Stimulated activated CD4-positive, alpha-beta T cell treated with anti-CD3 and anti-CD28 coated beads, Interleukin-1b, Interleukin-23, amount 100 ng/mL, for 48 hours (primary cell): ENCODE measurements at regions not wholly inside any gene's neighbourhood (a gene's known extent, or its start where the extent isn't known, plus 50 kb on each side); places are given as distances from the start of the nearest gene placed in this dataset.

Experiments
- DNase-seq: peaks from one replicate; pipeline ENCODE4 v3.0.0-alpha.2; 2020

DNA sequence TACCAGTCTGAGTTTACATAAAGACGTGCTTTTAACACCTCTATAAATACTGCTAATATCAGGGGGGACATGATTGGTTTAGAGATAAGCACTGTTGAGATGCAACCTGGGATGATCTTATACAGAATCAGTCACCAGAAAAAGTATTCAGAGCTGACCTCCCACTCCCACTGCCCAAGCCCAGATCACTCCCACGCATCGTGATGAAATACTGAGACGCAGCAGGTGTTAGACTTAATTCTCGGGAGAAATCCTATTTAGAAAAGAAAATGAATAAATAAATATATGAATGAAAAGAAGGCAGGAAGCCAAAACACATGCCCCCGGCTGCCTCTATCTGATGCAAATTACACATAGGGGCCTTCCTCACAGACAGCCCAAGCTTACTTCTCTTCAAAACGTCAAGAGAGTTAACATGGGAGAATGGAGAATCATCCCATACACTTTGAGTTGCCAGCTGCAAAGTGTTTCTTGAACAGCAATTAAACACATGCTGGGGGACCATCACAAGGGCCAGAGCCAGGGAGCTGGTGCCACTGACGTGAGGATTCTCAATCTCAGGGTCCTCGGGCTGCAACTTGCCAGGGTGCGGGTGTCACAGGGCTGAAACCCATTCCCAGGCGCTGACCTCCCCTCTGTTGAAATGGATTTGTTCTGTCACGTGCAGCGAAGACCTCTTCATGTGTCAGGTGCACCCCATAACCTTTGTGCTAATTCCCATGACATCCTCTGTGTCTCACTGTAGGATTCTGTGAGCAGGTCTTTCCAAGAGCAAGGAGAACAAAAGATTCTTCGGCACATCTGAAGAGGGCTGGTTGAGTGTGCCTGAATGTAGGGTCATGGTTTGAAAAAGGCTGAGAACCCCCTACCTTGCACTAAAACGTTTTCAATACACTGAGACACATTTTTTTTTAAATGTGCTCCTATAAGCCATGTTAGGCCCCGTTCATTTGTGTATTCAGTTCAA, 764.2 kb upstream of the ARRDC4 start:
- DNase-seq = no peak

- no peak for DNase-seq
Observed at GRCh38 chr15:97199393-97200051, 761.0 kb upstream of the ARRDC4 start.

DNA sequence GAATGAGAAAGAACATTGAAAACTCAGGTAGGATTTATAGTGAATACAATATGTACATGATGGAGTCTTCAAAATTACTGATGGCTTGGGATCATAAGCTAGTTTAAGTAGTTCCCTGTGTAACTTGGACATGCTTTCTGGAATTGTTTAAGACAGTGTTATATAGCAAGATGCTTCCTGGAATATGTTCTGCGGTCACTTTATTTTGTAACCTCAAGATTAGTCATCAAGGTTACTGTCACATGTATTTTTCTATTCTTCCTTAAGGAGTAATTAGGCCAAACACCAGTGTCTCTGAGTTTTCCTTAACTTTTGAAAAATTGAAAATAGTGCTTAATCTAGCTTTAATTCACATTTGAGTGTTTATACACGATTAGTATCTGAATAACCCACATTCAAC, 760.3 kb upstream of the ARRDC4 start:
- DNase-seq = no peak

GRCh38 chr15:97210277-97210676, 750.2 kb upstream of the ARRDC4 start:
- no peak for DNase-seq

GRCh38 chr15:97215629-97216028, 744.9 kb upstream of the ARRDC4 start:
- no peak for DNase-seq

DNA sequence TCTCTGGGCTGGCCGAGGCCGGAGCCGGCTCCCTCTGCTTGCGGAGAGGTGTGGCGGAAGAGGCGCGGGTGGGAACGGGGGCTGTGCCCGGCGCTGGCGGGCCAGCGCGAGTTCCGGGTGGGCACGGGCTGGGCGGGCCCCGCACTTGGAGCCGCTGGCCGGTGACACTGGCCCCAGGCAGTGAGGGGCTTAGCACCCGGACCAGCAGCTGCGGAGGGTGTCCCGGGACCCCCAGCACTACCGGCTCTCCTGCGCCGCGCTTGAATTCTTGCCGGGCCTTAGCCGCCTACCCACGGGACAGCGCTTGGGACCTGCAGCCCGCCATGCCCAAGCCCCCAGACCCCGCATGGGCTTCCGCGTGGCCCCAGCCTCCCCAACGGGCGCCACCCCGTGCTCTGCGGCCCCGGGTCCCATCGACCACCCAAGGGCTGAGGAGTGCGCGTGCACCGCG, 736.3 kb upstream of the ARRDC4 start:
- DNase-seq = no peak

DNA sequence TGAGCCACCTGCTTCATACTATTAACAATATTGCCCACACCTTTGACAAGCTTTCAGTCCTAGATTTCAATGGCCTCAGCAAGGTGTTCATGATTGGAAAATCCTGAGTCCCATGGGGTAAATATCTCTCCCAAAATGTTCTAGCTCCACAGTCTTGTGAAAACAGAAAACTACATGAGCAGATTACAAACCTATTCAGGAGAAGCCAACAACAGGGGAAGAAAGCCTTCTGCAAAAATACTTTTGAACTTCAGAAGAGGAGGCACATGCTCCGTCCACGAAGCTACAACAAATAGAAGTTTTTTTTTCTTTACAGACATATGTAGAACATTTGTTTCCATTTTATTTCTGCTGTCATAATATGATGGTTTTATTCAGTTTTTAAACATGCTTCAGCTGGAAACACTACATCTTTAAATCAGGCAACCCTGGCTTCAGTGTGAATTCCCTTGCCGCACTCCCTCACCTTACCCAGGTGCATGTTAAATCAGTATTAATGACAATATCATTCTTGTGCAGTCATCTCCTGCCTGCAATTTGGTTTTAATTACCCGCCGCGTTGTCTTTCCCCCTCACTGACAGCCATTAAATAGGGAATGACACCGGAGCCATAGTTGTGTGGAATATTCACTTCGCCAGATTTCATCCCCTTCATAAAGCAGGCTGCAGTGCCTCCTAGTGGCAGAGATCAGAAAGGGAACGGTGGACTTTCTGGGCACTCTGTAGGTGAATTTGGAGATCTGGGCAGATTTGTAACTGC, 725.5 kb upstream of the ARRDC4 start:
- peak; percentile 15 for DNase-seq

DNA sequence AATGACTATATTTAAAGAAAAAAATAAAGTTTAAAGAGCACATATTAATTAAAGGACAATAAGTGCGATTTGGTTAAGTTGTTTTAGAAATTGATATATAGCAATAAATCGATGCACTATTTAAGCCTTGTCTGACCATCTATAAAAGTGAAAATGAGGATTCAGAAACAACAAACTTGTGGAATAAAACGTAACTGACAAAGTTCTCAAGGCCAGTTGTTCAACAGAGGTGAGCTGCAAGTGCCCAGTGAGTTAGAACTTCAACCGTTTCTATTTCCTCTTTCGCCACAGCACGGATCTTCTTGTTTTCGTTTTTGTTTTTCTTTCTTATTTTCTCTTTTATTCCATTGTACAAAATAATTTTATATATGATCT, 724.9 kb upstream of the ARRDC4 start:
- DNase-seq = no peak

GRCh38 chr15:97236140-97236539, 724.4 kb upstream of the ARRDC4 start:
- DNase-seq = no peak

DNA sequence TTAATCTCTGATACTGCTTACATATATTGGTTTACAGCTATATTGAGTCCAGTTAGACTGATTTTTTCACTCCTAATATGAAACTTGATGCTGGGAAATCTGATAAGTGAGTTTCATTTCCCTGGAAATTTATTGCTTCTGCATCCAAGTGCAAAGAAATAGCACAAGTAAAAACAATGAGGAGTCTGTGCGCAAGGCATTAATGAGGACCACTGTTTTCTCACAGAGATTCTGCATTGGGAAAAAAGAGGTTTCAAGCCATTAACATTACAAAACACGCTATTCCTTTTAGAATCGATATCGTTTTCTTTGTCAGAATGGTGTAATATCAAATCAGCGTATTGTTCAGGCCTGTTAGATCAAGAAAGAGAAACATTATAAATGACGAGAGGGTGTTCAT, 723.3 kb upstream of the ARRDC4 start:
- DNase-seq = no peak

GRCh38 chr15:97248376-97248775, 712.1 kb upstream of the ARRDC4 start:
- DNase-seq = no peak

DNA sequence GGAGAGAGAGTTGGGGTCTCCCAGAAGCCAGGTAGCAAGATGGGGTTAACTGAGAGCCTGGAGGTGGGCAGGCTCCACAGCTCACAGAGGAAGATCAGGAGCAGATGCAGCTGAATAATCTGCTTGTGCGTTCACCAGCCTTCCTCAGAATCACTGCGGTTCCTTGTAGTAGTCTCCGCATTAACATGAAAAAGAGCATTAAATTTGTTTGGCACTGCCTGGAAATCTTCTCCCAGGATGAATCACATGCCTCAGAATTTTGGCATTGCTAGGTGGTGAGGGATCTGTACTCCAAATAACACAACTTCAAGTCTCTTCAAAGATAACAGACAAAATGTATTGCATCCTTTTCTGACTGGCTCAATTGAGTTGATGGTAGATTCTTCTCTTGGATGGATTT, 700.6 kb upstream of the ARRDC4 start:
- DNase-seq = no peak

- DNase-seq = no peak
Observed at GRCh38 chr15:97301166-97301565, 659.3 kb upstream of the ARRDC4 start.

GRCh38 chr15:97316362-97316761, 644.1 kb upstream of the ARRDC4 start:
- no peak for DNase-seq

- DNase-seq = no peak
Observed at GRCh38 chr15:97317163-97317562, 643.3 kb upstream of the ARRDC4 start.

DNA sequence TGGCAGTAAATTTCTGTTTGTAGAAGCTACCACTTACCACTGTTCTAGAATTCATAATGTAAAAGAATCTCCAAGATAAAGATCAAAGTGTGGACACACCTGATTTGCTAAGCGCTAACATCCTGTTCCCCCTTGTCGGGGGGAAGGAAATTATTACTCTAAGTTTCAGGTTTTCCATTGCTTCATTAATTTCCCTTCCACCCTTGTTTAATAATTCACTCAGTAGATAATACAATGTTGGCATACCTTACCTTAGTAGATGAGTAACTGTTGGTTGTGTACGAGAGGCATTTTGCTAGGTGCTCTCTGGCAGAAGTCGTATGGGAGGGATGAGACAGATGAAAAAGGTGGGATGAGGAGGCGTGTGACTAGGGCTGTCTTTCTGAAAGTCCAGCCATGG, 641.2 kb upstream of the ARRDC4 start:
- DNase-seq = no peak

- DNase-seq = no peak
Observed at GRCh38 chr15:97346221-97346620, 614.3 kb upstream of the ARRDC4 start.

DNA sequence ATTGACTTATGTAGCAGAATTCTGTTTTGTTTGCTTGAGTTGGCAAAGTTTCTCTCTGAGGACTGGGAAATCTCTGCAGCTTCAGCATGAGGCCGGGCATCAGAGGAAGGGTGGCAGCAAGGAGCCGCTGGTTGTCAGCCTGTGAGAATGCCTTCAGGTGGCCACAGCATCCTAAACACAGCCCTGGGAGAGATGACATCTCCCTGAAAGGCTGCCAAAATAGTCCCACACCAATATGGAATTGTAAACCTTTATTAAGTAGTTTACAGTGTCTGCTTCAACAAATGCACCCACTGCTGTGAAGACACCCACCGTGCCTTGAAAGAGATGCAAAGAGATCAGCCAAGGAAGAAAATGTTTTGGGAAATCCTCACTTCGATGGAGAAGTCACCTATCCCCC, 609.7 kb upstream of the ARRDC4 start:
- DNase-seq = no peak

- no peak for DNase-seq
Observed at GRCh38 chr15:97383516-97383915, 577.0 kb upstream of the ARRDC4 start.

DNA sequence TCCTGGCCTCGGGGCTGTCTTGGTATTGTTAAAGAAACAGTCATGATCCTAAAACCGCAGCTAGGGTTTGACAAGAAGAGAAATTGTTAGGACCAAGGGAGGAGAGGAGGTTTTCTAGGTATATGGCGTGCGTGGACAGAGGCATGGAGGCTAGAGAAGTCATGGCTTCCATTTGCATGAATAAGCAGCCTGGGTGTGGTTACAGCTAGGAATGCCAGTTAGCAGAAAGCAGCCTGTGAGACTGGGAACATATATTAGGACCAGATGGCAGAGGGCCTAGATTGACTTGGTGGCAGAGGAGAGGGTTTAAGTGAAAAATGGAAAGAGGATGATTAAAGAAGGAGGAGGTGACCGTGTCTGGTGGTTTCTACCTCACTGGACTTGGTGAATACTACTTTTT, 573.6 kb upstream of the ARRDC4 start:
- no peak for DNase-seq

DNA sequence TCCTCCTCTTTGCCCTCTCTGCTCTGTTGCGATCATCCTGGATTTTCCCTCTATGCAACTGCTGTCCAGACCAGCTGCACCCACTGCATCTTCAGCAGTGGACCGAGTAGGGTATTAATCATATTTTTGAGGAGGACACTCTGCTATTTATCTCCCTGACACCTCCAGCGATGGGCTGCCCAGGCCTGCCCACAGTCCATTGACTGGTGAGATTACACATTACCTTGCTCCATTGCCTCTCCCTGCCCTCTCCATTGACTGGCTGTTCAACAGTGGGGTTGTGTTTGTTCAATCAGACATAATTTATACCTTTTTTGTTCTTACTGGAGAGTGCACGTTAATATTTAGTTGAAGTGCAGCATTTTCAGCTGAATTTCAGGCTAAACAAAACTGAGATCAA, 559.3 kb upstream of the ARRDC4 start:
- DNase-seq = no peak

DNA sequence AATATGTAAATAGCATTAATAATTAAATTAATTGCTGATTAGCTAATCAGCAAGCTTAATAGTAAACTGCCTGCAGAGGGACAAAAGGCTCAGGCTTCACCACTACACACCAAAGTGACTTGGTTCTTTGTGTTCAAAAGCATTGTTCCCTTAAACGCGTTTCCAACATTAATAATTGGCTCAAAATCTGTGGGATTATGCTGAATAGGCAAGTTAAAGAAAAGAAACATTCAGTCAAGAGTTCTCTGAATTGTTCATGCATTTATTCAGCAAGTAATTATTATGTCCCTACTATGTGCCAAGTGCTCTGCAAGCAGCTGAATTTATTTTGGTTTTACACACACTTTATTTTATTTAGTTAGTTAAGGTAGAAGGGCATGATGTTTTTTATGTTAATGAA, 558.5 kb upstream of the ARRDC4 start:
- DNase-seq = no peak

DNA sequence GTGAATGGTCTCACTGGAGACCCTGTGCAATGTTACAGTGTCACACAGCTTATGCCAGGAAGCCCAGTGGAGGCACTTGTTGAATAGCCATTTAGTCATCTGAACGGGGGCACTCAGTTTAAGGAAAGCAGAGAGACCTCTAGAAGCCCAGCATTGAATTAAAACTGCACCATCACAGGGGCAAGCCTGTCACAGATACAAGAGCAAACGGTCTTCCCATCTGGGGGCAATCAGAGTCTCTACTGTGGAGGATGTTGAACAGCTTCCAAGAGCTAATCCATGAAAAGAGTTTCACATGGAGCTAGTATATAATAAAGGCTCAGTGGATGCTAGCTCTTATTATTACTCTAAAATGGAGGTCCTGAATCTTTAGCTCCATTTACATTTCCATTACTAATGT, 553.7 kb upstream of the ARRDC4 start:
- DNase-seq = no peak
